SK-N-SH treated with all-trans-retinoic acid at 6 μM for 48 hours (cell line): ENCODE measurements at regions not wholly inside any gene's neighbourhood (a gene's known extent, or its start where the extent isn't known, plus 50 kb on each side); places are given as distances from the start of the nearest gene placed in this dataset.
"Not testable (repeated sequence)": the region's sequence is repeated elsewhere in the genome, so short reads cannot be mapped to it uniquely, and the experiment has no call there.

Experiments used
- ATAC-seq: fragments of 200-7000 bp; cut with Tn5 transposase; 3 replicates; pipeline ENCODE4 v1.9.1; 2020; ENCODE audit warnings: mild to moderate bottlenecking, moderate library complexity
- ARNTL ChIP-seq: fragments of 450-650 bp; formaldehyde crosslinking; IDR thresholded peaks from 2 replicates; pipeline ENCODE4 v1.5.0; 2020; ENCODE audit warnings: low read depth, mild to moderate bottlenecking, moderate library complexity, borderline replicate concordance
- BACH2 ChIP-seq: fragments of 250-450 bp; sonication (Bioruptor Pico); IDR thresholded peaks from 2 replicates; pipeline ENCODE4 v1.9.0; 2021; ENCODE audit warnings: mild to moderate bottlenecking, borderline replicate concordance
- CSDC2 ChIP-seq: fragments of 250-450 bp; sonication (Bioruptor Pico); IDR thresholded peaks from 2 replicates; pipeline ENCODE4 v1.5.0; 2020; ENCODE audit warnings: mild to moderate bottlenecking, moderate library complexity
- ESRRG ChIP-seq: fragments of 250-450 bp; sonication (Bioruptor Pico); IDR thresholded peaks from 2 replicates; pipeline ENCODE4 v1.6.1; 2021; ENCODE audit warnings: mild to moderate bottlenecking
- GLIS3 ChIP-seq: fragments of 250-450 bp; sonication (Bioruptor Pico); IDR thresholded peaks from 2 replicates; pipeline ENCODE4 v1.5.0; 2020; ENCODE audit warnings: mild to moderate bottlenecking, moderate library complexity
- ISL1 ChIP-seq: fragments of 250-450 bp; sonication (Bioruptor Pico); IDR thresholded peaks from 2 replicates; pipeline ENCODE4 v2.1.2; 2022; ENCODE audit warnings: mild to moderate bottlenecking, moderate library complexity
- OSR1 ChIP-seq: fragments of 250-450 bp; sonication (Bioruptor Pico); IDR thresholded peaks from 2 replicates; pipeline ENCODE4 v1.8.0; 2022; ENCODE audit warnings: moderate library complexity, mild to moderate bottlenecking, inconsistent platforms
- PPARA ChIP-seq: fragments of 250-450 bp; sonication (Bioruptor Pico); IDR thresholded peaks from 2 replicates; pipeline ENCODE4 v1.5.0; 2020; ENCODE audit warnings: mild to moderate bottlenecking, borderline replicate concordance
- RARB ChIP-seq: fragments of 250-450 bp; sonication (Bioruptor Pico); IDR thresholded peaks from 2 replicates; pipeline ENCODE4 v1.8.0; 2021; ENCODE audit warnings: mild to moderate bottlenecking, moderate library complexity
- SNAI2 ChIP-seq: fragments of 250-450 bp; sonication (Bioruptor Pico); IDR thresholded peaks from 2 replicates; pipeline ENCODE4 v1.5.0; 2020; ENCODE audit warnings: mild to moderate bottlenecking, moderate library complexity
- TCF4 ChIP-seq: fragments of 250-450 bp; sonication (Bioruptor Pico); IDR thresholded peaks from 2 replicates; pipeline ENCODE4 v1.8.0; 2021; ENCODE audit warnings: mild to moderate bottlenecking, moderate library complexity, borderline replicate concordance
- TSHZ2 ChIP-seq: fragments of 250-450 bp; sonication (Bioruptor Pico); IDR thresholded peaks from 2 replicates; pipeline ENCODE4 v1.5.0; 2020; ENCODE audit warnings: mild to moderate bottlenecking, moderate library complexity
- ZC3H10 ChIP-seq: fragments of 250-450 bp; sonication (Bioruptor Pico); IDR thresholded peaks from 2 replicates; pipeline ENCODE4 v1.5.1; 2021; ENCODE audit warnings: mild to moderate bottlenecking, moderate library complexity
- ZFP3 ChIP-seq: fragments of 250-450 bp; sonication (Bioruptor Pico); IDR thresholded peaks from 2 replicates; pipeline ENCODE4 v1.5.0; 2020; ENCODE audit warnings: mild to moderate bottlenecking, moderate library complexity
- ZFP30 ChIP-seq: fragments of 450-650 bp; formaldehyde crosslinking; IDR thresholded peaks from 2 replicates; pipeline ENCODE4 v1.5.0; 2022; ENCODE audit warnings: mild to moderate bottlenecking, moderate library complexity
- ZNF565 ChIP-seq: fragments of 450-650 bp; formaldehyde crosslinking; conservative IDR thresholded peaks from 2 replicates; pipeline ENCODE4 v1.5.0; 2020; ENCODE audit warnings: low read depth, mild to moderate bottlenecking, moderate library complexity
- ZNF70 ChIP-seq: fragments of 450-650 bp; formaldehyde crosslinking; IDR thresholded peaks from 2 replicates; pipeline ENCODE4 v1.5.0; 2020; ENCODE audit warnings: mild to moderate bottlenecking, moderate library complexity
- ZNF8 ChIP-seq: fragments of 450-650 bp; formaldehyde crosslinking; IDR thresholded peaks from 2 replicates; pipeline ENCODE4 v1.5.0; 2020; ENCODE audit warnings: mild to moderate bottlenecking, moderate library complexity
- TF ChIP-seq, protein P1 (sequence below): fragments of 250-450 bp; sonication (Bioruptor Pico); IDR thresholded peaks from 2 replicates; pipeline ENCODE4 v1.8.0; 2020; ENCODE audit warnings: mild to moderate bottlenecking, moderate library complexity, borderline replicate concordance
- TF ChIP-seq, protein P2 (sequence below): fragments of 250-450 bp; sonication (Bioruptor Pico); IDR thresholded peaks from 2 replicates; pipeline ENCODE4 v1.5.1; 2021; ENCODE audit warnings: mild to moderate bottlenecking, moderate library complexity

DNA sequence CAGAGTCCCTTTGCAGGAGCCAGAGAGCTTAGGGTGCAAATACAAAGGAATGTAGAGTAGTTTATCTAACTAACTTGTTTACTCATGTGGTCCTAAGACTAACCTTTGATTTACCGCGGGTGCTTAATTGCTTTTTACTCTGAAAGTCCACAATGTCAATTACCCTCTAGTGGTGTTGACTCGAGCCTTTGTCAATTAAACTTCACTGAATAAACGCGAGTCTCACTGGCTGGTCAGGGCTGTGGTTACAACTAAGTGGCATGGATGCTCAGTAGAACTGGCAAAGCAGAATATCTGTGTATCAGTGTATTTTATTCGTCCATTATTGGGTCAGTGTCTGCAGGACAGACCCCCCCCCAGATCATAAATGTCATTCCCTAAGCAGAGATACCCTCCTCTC lies 181.7 kb downstream of the OR4C45 start:
- no peak for ATAC-seq
- no peak for TF ChIP-seq ZC3H10 (CRISPR knock-in tag)
- no peak for TF ChIP-seq OSR1 (CRISPR knock-in tag)
- no peak for TF ChIP-seq GLIS3 (CRISPR knock-in tag)
- no peak for TF ChIP-seq ESRRG (CRISPR knock-in tag)
- TF ChIP-seq PPARA (CRISPR knock-in tag), result no peak
- no peak for TF ChIP-seq BACH2 (CRISPR knock-in tag)
- no peak for TF ChIP-seq ZNF8 (CRISPR knock-in tag)
- TF ChIP-seq TCF4 (CRISPR knock-in tag), result no peak
- TF ChIP-seq TSHZ2 (CRISPR knock-in tag), result no peak

GRCh38 chr11:50220651-50221050 lies 188.0 kb downstream of the OR4C45 start:
- no peak for ATAC-seq
- TF ChIP-seq ARNTL (CRISPR knock-in tag) (no peak), ZC3H10 (CRISPR knock-in tag) (no peak), SNAI2 (no peak), ISL1 (CRISPR knock-in tag) (no peak), TCF4 (CRISPR knock-in tag) (no peak), CSDC2 (CRISPR knock-in tag) (no peak), GLIS3 (CRISPR knock-in tag) (no peak), PPARA (CRISPR knock-in tag) (no peak), OSR1 (CRISPR knock-in tag) (no peak), ZFP30 (CRISPR knock-in tag) (no peak), ZFP3 (CRISPR knock-in tag) (no peak)
- TF ChIP-seq, protein P1, sequence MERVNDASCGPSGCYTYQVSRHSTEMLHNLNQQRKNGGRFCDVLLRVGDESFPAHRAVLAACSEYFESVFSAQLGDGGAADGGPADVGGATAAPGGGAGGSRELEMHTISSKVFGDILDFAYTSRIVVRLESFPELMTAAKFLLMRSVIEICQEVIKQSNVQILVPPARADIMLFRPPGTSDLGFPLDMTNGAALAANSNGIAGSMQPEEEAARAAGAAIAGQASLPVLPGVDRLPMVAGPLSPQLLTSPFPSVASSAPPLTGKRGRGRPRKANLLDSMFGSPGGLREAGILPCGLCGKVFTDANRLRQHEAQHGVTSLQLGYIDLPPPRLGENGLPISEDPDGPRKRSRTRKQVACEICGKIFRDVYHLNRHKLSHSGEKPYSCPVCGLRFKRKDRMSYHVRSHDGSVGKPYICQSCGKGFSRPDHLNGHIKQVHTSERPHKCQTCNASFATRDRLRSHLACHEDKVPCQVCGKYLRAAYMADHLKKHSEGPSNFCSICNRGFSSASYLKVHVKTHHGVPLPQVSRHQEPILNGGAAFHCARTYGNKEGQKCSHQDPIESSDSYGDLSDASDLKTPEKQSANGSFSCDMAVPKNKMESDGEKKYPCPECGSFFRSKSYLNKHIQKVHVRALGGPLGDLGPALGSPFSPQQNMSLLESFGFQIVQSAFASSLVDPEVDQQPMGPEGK (CRISPR knock-in tag), result no peak
- TF ChIP-seq, protein P2, sequence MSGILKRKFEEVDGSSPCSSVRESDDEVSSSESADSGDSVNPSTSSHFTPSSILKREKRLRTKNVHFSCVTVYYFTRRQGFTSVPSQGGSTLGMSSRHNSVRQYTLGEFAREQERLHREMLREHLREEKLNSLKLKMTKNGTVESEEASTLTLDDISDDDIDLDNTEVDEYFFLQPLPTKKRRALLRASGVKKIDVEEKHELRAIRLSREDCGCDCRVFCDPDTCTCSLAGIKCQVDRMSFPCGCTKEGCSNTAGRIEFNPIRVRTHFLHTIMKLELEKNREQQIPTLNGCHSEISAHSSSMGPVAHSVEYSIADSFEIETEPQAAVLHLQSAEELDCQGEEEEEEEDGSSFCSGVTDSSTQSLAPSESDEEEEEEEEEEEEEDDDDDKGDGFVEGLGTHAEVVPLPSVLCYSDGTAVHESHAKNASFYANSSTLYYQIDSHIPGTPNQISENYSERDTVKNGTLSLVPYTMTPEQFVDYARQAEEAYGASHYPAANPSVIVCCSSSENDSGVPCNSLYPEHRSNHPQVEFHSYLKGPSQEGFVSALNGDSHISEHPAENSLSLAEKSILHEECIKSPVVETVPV, result no peak

GRCh38 chr11:50238368-50238767 lies 205.7 kb downstream of the OR4C45 start:
- not testable (repeated sequence) for ATAC-seq

DNA sequence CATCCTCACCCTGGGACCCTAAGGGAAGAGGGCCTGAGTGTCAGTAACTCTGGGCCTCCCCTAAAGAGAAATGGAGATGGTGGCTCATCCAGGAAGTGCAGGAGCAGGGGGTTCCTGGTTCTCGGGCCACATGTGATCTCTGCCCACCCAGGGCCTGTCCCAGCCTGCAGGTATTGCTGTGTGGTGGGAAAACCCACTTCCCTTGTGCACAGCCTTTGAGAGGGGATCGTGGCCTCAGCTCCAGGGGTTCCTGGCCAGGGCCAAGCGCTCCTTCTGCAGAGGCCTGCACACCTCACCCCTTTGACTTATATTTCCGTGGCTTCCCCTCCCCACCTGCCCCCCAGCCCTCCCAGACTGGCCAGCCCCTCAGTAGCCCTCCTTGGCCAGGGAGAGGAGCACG lies 213.5 kb downstream of the OR4C45 start:
- ATAC-seq, result no peak
- TF ChIP-seq, protein P1 (CRISPR knock-in tag), result no peak
- TF ChIP-seq GLIS3 (CRISPR knock-in tag), result no peak
- TF ChIP-seq RARB (CRISPR knock-in tag), result no peak
- TF ChIP-seq ZNF8 (CRISPR knock-in tag), result no peak
- TF ChIP-seq CSDC2 (CRISPR knock-in tag), result no peak
- TF ChIP-seq ZNF70 (CRISPR knock-in tag), result no peak
- TF ChIP-seq OSR1 (CRISPR knock-in tag), result no peak
- no peak for TF ChIP-seq ZNF565 (CRISPR knock-in tag)
- no peak for TF ChIP-seq ESRRG (CRISPR knock-in tag)
- no peak for TF ChIP-seq ZFP30 (CRISPR knock-in tag)
